ENCODE measurements at regions not wholly inside any gene's neighbourhood (a gene's known extent, or its start where the extent isn't known, plus 50 kb on each side); places are given as distances from the start of the nearest gene placed in this dataset.

DNA sequence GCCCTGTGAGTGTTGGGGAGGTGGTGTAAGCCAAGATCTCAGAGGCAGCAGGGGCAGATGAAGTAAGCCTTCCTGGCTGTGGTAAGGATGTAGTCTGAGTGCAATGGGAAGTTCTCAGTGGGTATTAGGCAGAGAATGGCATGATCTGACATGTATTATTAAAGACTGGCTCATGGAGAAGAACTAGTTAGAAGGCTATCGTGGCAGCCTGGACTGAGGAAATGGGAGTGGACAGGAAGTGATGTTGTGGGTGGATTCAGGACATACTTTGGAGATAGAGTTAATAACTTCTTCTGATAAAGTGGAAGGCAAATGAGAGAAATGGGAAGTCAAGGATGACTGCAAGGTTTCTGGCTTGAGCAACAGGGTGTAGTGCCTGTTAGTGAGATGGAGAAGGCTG is 250.9 kb upstream of the CFAP20DC start:
- TF ChIP-seq SIX5 (IDR thresholded peaks at IDR 0.05; ENCODE audit: low read depth, low read length, severe bottlenecking) (no peak), POLR2A (IDR thresholded peaks at IDR 0.05; ENCODE audit: low read depth, low read length) (no peak), CBFB (IDR thresholded peaks at IDR 0.05; ENCODE audit: low read depth) (no peak), KDM1A (IDR thresholded peaks at IDR 0.05; ENCODE audit: borderline replicate concordance) (no peak), JUNB (IDR thresholded peaks at IDR 0.05) (no peak), STAT1 (conservative IDR thresholded peaks at IDR 0.05) (no peak), HDAC6 (IDR thresholded peaks at IDR 0.05; ENCODE audit: unreplicated experiment) (no peak), EZH2 (IDR thresholded peaks at IDR 0.05; ENCODE audit: borderline replicate concordance, control insufficient read depth, low read depth, low read length) (no peak), NFYB (IDR thresholded peaks at IDR 0.05; ENCODE audit: insufficient read depth, low read depth, low read length) (no peak), USF1 (IDR thresholded peaks at IDR 0.05; ENCODE audit: borderline replicate concordance, extremely low read length, insufficient read depth, low read depth, low read length) (no peak), ZNF274 (IDR thresholded peaks at IDR 0.05; ENCODE audit: insufficient read depth, insufficient read length) (no peak)
- TF ChIP-seq, protein P1, sequence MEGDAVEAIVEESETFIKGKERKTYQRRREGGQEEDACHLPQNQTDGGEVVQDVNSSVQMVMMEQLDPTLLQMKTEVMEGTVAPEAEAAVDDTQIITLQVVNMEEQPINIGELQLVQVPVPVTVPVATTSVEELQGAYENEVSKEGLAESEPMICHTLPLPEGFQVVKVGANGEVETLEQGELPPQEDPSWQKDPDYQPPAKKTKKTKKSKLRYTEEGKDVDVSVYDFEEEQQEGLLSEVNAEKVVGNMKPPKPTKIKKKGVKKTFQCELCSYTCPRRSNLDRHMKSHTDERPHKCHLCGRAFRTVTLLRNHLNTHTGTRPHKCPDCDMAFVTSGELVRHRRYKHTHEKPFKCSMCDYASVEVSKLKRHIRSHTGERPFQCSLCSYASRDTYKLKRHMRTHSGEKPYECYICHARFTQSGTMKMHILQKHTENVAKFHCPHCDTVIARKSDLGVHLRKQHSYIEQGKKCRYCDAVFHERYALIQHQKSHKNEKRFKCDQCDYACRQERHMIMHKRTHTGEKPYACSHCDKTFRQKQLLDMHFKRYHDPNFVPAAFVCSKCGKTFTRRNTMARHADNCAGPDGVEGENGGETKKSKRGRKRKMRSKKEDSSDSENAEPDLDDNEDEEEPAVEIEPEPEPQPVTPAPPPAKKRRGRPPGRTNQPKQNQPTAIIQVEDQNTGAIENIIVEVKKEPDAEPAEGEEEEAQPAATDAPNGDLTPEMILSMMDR (IDR thresholded peaks at IDR 0.05 in 2 of 3, conservative IDR thresholded peaks at IDR 0.05 in 1 of 3; ENCODE audit: control insufficient read depth in 2 of 3, extremely low read depth in 1 of 3, insufficient read depth in 1 of 3, low read depth in 3 of 3, low read length in 3 of 3) = no peak
- TF ChIP-seq, protein P2, sequence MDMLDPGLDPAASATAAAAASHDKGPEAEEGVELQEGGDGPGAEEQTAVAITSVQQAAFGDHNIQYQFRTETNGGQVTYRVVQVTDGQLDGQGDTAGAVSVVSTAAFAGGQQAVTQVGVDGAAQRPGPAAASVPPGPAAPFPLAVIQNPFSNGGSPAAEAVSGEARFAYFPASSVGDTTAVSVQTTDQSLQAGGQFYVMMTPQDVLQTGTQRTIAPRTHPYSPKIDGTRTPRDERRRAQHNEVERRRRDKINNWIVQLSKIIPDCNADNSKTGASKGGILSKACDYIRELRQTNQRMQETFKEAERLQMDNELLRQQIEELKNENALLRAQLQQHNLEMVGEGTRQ (IDR thresholded peaks at IDR 0.05; ENCODE audit: borderline replicate concordance, low read depth, low read length) = no peak
- TF ChIP-seq, protein P3, sequence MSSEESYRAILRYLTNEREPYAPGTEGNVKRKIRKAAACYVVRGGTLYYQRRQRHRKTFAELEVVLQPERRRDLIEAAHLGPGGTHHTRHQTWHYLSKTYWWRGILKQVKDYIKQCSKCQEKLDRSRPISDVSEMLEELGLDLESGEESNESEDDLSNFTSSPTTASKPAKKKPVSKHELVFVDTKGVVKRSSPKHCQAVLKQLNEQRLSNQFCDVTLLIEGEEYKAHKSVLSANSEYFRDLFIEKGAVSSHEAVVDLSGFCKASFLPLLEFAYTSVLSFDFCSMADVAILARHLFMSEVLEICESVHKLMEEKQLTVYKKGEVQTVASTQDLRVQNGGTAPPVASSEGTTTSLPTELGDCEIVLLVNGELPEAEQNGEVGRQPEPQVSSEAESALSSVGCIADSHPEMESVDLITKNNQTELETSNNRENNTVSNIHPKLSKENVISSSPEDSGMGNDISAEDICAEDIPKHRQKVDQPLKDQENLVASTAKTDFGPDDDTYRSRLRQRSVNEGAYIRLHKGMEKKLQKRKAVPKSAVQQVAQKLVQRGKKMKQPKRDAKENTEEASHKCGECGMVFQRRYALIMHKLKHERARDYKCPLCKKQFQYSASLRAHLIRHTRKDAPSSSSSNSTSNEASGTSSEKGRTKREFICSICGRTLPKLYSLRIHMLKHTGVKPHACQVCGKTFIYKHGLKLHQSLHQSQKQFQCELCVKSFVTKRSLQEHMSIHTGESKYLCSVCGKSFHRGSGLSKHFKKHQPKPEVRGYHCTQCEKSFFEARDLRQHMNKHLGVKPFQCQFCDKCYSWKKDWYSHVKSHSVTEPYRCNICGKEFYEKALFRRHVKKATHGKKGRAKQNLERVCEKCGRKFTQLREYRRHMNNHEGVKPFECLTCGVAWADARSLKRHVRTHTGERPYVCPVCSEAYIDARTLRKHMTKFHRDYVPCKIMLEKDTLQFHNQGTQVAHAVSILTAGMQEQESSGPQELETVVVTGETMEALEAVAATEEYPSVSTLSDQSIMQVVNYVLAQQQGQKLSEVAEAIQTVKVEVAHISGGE (CRISPR knock-in tag; IDR thresholded peaks at IDR 0.05) = no peak
